GM18861 (cell line): ENCODE measurements at regions not wholly inside any gene's neighbourhood (a gene's known extent, or its start where the extent isn't known, plus 50 kb on each side); places are given as distances from the start of the nearest gene placed in this dataset.

Experiments used
- ATAC-seq: cut with Tn5 transposase; IDR thresholded peaks from one replicate; pipeline ENCODE4 v1.9.1; 2021; ENCODE audit not compliant: unreplicated experiment

GRCh38 chr2:160868891-160869290 lies 291.3 kb upstream of the TANK start:
- no peak for ATAC-seq

- ATAC-seq = no peak
Observed at GRCh38 chr2:160869411-160869810, 290.8 kb upstream of the TANK start.

- no peak for ATAC-seq
Observed at GRCh38 chr2:160870729-160871465, 289.3 kb upstream of the TANK start.

- no peak for ATAC-seq
Observed at GRCh38 chr2:160871953-160872352, 288.3 kb upstream of the TANK start.

DNA sequence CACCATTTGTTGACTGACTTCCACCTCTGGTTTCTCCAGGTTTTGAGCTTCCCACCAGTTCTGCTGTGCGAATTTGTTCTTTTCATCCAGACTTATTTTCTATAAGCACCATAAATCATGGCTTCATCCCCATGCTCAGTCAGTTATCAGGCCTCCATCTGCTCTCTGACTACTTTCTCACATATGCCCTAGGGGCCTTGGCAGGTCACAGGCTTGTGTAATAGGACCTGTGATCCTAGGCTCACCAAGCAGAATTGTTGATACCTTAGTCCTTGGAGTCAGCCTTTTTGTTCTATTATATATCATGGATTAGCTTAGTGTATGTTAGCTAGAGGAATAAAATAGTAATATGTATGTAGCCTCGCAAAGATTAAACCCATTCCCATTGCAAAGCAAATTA lies 284.2 kb upstream of the TANK start:
- ATAC-seq = no peak

GRCh38 chr2:160876765-160877164 lies 283.5 kb upstream of the TANK start:
- ATAC-seq = no peak

DNA sequence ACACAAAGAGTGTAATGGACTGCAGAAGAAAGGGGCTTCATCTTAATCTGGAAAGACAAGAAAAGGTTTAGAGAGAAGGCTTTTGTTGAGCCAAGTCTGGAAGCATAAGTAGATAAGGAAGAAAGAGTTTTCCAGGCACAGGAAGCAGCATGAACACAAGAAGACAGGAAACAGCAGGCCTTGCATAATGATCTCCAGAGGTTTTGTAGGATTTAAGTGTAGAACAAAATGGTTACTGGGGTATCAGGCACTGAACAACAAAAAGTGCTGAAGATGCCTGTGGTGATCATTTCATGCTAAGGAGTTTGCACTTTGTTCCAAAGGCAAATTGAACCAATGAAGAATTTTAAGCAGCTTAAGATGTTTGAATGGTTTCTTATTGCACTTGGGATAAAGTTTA lies 281.6 kb upstream of the TANK start:
- ATAC-seq = no peak

DNA sequence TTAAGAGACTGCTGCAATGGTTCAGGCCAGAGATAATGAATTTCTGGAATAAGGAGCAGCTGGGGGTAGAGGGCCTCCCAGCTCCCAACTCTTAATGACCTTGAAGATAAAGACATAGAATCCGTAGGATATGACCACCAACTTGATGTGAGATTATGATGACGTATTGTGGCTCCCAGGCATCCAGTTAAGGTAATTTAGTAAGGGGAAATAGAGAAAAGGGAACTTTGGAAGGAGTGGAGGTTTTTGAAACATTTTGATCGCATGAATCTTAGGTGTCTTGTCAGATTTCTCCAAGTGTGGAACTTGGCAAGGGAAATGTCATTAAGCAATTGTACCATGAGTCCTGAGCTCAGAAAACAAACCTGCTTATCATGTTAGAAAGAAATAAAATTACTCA lies 277.3 kb upstream of the TANK start:
- no peak for ATAC-seq

DNA sequence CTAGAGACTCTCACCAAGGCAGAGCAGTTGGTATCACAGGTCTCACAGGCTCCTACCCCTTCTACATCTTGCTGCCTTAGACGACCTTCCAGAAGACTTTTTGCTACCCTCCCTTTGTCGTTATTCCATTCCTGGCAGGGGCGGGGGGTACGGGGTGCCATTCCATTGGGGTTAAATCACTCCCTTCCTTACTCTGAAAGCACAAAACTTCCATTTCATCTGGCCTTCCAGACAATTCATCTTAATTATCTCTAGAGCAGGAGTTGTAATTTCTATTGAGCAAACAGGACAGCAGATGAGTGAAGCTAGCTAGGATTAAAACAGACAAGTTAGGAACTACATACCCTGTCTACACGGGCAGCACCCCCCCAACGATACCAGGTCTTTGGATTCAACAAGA lies 276.2 kb upstream of the TANK start:
- no peak for ATAC-seq

DNA sequence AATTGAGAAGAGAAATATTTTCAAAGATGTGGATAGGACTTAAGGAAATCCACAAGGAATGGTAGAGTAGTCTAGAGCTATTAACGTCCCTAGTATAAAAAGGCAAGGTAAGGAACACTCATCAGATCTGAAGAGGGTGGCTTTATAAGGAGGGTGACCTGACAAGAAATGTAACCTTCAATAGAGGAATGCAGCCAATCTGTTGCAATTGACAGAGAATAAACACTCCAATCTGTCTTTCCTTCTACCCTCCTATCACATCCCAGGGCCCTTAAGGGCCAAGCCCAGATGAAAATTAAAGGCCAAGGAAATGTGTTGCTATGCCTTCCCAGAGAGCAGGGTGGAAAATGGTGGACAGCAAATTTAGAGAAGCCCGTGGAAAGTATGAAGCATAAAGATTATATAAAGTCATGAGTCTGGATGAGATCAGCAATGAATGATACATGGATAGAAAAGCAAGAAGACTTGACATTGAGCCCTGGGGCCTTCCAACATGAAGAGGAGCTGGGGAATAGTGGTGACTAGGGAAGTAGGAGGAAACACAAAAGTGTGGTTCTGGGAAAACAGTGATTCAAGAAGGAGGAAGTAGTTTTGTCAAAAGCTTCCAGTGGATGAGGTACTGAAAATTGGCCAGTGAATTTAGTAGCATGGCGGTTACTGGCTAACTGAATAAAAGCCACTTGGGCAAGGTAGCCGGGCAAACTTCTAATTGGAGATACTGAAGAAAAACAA lies 270.6 kb upstream of the TANK start:
- ATAC-seq = no peak

DNA sequence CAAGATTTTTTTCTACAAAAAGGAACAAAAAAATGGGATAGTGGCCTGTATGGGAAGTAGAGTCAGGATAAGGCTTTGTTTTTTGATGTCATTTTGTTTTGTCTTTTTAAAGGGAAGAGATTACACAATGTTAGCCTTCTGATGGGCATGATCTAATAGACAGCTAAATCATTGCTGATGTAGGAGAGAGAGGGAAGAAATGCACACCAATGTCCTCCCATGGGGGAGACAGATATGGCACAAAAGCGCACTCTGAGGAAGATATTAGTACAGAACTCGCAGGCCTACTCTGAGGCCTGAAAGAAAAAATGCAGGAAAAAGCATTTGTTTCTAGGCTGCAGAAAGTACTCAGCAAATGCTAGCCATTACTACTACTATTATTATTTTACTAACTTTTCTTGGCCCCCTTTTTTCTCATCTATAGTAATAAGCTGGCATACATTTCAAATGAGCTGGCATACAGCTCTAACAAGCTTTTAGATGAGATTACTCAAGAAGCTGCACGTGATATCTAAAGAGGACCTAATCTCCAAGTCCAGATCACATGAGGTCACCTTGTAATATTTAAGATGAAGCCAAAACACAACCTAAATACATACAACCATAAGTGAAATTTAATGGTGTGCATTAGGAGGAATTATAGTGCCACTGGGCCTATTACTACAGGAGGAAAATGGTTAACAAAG lies 269.4 kb upstream of the TANK start:
- no peak for ATAC-seq

DNA sequence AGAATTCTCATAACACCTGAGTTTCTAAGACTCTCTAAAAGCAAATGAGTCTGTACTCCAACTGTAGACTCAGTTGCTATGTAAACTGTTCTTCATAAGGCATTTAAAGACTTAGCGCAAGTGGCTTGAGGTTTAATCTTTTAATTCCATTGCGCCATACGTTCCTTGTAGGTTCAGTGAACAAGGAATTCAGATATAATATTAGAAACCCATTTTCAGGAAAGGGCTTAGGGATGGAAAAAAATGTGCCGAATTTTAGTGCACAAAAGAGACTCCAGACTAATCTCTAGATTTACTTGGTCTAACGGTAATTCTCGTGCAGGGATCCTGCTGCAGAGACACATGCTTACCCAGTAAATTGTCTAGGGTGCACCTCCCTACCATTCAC lies 268.9 kb upstream of the TANK start:
- no peak for ATAC-seq

DNA sequence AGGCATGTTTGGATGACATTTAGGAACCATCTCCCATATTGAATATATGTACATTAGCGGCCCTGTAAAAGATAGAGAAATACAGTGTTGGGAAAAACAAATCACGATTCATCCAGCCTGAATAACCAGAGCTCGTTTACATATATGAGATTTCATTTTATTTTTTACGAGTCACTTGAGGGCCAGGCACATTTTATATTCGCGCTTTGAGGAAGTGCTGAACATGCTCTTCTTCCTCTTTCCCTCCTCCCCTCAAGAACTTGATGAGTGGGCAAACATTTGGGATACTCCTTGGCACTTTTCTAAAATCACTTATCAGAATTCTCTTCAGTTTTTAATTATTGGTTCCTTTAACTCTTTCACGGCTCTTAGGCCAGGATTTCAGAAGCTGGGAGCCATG lies 268.0 kb upstream of the TANK start:
- no peak for ATAC-seq

DNA sequence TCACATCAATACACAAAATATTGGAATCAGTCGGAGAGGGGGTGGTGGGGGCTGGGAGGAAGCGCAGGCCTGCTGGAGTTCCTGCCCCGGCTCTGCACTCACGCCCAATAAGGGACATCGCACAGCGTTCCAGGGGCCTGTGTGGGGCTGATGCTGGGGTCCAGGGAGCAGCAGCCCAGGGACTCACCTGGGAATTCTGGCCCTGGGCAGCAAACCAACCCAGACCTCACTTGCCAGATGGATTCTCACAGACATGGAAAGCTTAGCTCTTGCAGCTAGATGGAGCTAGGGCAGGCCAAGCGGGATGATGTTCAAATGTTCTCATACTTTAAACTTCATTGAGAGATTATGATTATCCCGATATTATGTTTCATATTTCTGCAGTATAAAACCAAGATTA lies 266.6 kb upstream of the TANK start:
- ATAC-seq = no peak

DNA sequence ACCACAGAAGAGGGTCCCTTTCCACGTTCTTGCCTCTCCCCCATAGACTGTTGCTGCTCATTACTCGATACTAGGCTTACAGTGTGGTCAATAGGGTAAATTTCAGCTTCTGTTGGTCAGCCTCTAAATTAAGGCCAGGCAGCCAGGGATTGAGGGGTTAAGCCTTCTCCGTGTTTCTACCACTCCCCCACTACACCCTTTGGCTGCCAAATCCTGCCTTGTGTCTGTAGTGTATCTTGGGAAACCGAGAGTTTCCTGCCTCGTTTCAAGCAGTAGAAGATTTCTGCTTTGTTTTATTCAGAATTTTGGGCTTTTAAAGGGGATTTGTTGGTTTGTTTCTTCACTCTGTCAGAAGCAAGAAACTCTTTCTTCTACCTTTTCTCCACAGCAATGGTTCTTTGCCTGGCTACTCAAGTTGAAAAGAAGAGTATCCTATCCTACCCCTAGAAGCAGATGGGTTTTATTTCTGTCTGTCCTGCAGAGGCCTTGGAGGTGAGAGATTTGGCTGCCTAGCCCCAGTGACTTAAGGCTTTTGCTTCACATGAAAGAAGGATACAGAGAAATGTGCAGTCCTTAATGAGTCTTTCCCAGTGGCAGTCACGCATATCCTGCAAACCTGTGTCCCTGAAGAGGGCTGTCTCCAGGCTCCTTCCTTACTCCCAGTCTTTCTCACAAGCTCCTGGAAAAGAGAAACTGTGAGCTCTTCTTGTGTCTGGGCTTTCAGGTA lies 261.5 kb upstream of the TANK start:
- no peak for ATAC-seq

DNA sequence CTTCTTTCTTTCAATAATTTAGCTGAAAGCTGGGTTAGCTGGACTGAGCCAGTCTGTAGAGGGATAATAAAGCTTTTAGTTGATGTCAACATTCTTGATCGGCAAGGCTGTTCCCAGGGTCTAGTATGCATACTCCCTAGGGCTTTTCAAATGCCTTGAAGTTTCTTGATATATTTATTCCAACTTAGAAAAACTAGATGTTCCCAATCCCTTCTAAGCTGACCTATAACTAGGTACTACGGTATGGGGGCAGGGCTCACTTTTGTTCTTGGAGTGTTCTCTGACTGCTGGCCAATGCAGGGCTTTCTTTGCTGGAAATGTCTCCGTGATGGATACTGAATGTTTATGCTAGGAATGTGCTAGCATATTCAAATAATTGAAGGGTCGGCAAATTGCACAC lies 258.6 kb upstream of the TANK start:
- ATAC-seq = no peak

DNA sequence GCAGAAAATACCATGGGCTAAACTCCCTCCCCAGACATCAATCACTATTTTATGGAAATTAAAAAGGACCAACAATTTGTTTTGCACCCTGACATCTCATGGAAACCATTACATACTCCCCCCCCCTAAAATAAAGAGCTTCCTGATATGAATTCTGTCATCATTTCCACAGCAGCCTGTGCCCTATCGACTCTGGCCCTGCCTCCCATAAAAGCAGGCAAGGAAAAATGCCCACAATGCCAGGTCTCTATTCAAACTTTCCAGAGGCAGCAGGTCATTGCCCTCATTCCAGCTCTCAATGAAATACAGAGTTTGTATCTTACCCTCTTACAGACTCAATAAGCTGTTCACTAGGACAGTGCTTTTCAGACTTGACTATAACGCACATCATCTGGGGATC lies 254.4 kb upstream of the TANK start:
- ATAC-seq = no peak

- no peak for ATAC-seq
Observed at GRCh38 chr2:160906878-160907277, 253.3 kb upstream of the TANK start.

DNA sequence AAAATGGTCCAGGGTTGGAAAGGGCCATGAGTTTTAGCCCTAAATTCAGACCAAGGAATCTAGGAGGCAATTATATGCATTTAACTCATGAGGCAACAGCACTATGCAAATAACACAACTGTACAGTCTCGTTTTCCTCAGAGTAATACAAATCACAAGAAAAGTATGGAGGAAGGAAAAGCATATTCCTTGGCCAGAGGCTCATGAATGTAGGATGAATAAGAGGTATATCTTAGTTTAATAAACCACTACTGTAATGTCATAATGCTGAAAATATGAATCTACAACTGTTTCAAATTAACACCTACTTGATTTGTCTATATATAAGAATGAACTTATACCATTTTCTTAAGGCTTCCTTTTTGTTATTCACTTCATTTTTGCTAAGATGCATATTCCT lies 252.5 kb upstream of the TANK start:
- no peak for ATAC-seq

DNA sequence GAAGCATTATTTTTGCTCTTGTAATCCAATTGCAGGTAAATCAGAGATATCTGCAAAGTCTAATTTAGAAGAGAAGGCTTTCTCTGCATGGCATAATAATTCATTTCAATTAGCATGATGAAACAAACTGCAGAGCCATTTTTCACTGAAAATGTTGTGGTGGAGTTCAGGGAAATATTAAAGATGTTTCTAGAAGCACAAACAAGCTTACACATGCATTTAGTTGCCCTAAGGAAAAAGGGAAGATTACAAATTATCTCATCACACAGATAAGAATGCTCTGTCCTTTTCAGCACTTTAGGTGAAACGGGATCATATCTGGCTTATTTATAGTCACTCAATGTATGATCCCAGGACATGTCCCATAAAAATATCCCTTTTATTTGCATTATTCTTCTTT lies 252.1 kb upstream of the TANK start:
- no peak for ATAC-seq

DNA sequence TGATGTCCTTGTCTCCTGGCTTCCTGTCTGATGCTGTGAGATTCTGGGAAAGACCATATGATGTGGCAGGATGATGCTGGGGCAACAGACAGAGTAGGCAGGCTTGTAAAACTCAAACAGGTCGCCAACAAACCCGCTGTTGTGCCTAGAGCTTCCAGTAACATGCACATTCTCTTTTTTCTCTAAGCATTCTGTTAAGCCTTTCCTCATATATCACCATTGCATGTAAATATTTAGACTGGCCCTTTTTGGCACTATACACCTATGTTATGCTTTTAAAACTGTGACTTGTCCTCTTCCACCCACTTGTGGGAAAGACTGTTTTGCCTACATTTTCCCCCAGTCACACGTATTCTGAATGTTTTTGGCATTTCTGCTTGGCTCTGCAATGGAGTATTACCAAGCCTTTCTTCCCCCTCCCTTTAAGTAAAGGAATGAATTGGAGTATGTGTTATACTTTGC lies 250.4 kb upstream of the TANK start:
- ATAC-seq = no peak
